Thyroid gland (tissue), 4 donors: ENCODE measurements at regions not wholly inside any gene's neighbourhood (a gene's known extent, or its start where the extent isn't known, plus 50 kb on each side); places are given as distances from the start of the nearest gene placed in this dataset.

Source experiments
- POLR2A ChIP-seq, 2 donors: fragments of 450-650 bp; IDR thresholded peaks; one replicate each; pipeline ENCODE4 v1.6.1; 2017; ENCODE audit warnings: antibody characterized with exemption in 2 of 2, mild to moderate bottlenecking in 2 of 2, moderate library complexity in 1 of 2
- TF ChIP-seq, protein P1 (sequence below), 6 experiments: fragments of 200-600 bp in 3 of 6; fragments of 450-650 bp in 3 of 6; sonication (generic) in 3 of 6; IDR thresholded peaks; one replicate each; pipeline ENCODE4 v1.5.1; 2016 to 2019; ENCODE audit warnings: antibody characterized with exemption in 6 of 6, mild to moderate bottlenecking in 2 of 6, inconsistent platforms in 1 of 6, moderate library complexity in 1 of 6

- TF ChIP-seq, protein P1, sequence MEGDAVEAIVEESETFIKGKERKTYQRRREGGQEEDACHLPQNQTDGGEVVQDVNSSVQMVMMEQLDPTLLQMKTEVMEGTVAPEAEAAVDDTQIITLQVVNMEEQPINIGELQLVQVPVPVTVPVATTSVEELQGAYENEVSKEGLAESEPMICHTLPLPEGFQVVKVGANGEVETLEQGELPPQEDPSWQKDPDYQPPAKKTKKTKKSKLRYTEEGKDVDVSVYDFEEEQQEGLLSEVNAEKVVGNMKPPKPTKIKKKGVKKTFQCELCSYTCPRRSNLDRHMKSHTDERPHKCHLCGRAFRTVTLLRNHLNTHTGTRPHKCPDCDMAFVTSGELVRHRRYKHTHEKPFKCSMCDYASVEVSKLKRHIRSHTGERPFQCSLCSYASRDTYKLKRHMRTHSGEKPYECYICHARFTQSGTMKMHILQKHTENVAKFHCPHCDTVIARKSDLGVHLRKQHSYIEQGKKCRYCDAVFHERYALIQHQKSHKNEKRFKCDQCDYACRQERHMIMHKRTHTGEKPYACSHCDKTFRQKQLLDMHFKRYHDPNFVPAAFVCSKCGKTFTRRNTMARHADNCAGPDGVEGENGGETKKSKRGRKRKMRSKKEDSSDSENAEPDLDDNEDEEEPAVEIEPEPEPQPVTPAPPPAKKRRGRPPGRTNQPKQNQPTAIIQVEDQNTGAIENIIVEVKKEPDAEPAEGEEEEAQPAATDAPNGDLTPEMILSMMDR (IDR thresholded peaks at IDR 0.05): no peak
- TF ChIP-seq POLR2A (IDR thresholded peaks at IDR 0.05): no peak
Measured at GRCh38 chr4:187467224-187467623, 528.3 kb upstream of the ZFP42 start.
